HEK293T (cell line): ENCODE measurements at regions not wholly inside any gene's neighbourhood (a gene's known extent, or its start where the extent isn't known, plus 50 kb on each side); places are given as distances from the start of the nearest gene placed in this dataset.

ENCODE experiments used
- BHLHE40 ChIP-seq: fragments of 450-650 bp; IDR thresholded peaks from 2 replicates; pipeline ENCODE4 v1.6.1; 2016; ENCODE audit warnings: mild to moderate bottlenecking, moderate library complexity, borderline replicate concordance
- CTBP1 ChIP-seq: fragments of 450-650 bp; IDR thresholded peaks from 2 replicates; pipeline ENCODE4 v1.6.1; 2016; ENCODE audit warnings: borderline replicate concordance
- FOXA1 ChIP-seq: fragments of 450-650 bp; IDR thresholded peaks from 2 replicates; pipeline ENCODE4 v1.6.1; 2016; ENCODE audit warnings: mild to moderate bottlenecking
- FOXK2 ChIP-seq: fragments of 450-650 bp; IDR thresholded peaks from 2 replicates; pipeline ENCODE4 v1.6.1; 2016; ENCODE audit warnings: mild to moderate bottlenecking
- L3MBTL2 ChIP-seq: fragments of 450-650 bp; conservative IDR thresholded peaks from 2 replicates; pipeline ENCODE4 v1.6.1; 2016; ENCODE audit warnings: mild to moderate bottlenecking
- NFRKB ChIP-seq: fragments of 450-650 bp; IDR thresholded peaks from 2 replicates; pipeline ENCODE4 v1.6.1; 2016; ENCODE audit warnings: mild to moderate bottlenecking, moderate library complexity
- SUZ12 ChIP-seq: fragments of 450-650 bp; IDR thresholded peaks from 2 replicates; pipeline ENCODE4 v1.6.1; 2016; ENCODE audit warnings: mild to moderate bottlenecking
- TARDBP ChIP-seq: fragments of 450-650 bp; IDR thresholded peaks from 2 replicates; pipeline ENCODE4 v1.6.1; 2016

DNA sequence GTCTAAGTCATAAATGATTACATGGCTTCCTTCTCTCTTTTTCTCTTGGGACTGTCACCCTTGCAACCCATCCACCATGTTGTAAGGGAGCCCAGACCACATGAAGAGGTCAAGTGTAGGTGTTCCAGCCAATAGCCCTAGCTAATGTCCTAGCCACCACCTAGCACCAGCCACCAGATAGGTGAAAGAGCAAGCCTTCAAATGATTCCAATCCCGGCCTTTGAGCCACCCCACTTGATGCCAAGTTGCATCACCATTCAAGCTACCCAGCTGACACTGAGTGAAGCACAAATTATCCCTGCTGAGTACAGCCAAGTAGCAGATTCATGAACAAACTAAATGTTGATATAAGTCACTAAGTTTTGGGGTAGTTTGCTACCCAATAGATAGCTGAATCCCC is 274.3 kb downstream of the BCOR start:
- TF ChIP-seq BHLHE40 (no peak), SUZ12 (no peak), FOXA1 (no peak), TARDBP (no peak), CTBP1 (no peak), L3MBTL2 (no peak), NFRKB (no peak), FOXK2 (no peak)
